Activated gamma-delta T cell (primary cell): ENCODE measurements at regions not wholly inside any gene's neighbourhood (a gene's known extent, or its start where the extent isn't known, plus 50 kb on each side); places are given as distances from the start of the nearest gene placed in this dataset.
"Not testable (repeated sequence)": the region's sequence is repeated elsewhere in the genome, so short reads cannot be mapped to it uniquely, and the experiment has no call there.

Source experiments
- DNase-seq: peaks from one replicate; lab custom pipeline; 2025; lab: John Stamatoyannopoulos, UW

- DNase-seq = not testable (repeated sequence)
Measured at GRCh38 chr21:9046870-9047269, 1474.5 kb upstream of the TPTE start.

- DNase-seq = not testable (repeated sequence)
Measured at GRCh38 chr21:9067515-9067914, 1453.9 kb upstream of the TPTE start.

- DNase-seq = not testable (repeated sequence)
Measured at GRCh38 chr21:9068622-9069021, 1452.8 kb upstream of the TPTE start.

- DNase-seq = peak; percentile 6
Measured at GRCh38 chr21:9070703-9071102, 1450.7 kb upstream of the TPTE start.

GRCh38 chr21:9073010-9073409 is 1448.4 kb upstream of the TPTE start:
- DNase-seq = not testable (repeated sequence)

GRCh38 chr21:9074772-9075171 is 1446.6 kb upstream of the TPTE start:
- not testable (repeated sequence) for DNase-seq

- DNase-seq = not testable (repeated sequence)
Measured at GRCh38 chr21:9083091-9083826, 1438.1 kb upstream of the TPTE start.

- DNase-seq = not testable (repeated sequence)
Measured at GRCh38 chr21:9086299-9086698, 1435.1 kb upstream of the TPTE start.

GRCh38 chr21:9087816-9088215 is 1433.6 kb upstream of the TPTE start:
- not testable (repeated sequence) for DNase-seq

- DNase-seq = not testable (repeated sequence)
Measured at GRCh38 chr21:9129741-9130140, 1391.6 kb upstream of the TPTE start.

- DNase-seq = not testable (repeated sequence)
Measured at GRCh38 chr21:9130817-9131216, 1390.6 kb upstream of the TPTE start.
